PC-3 (cell line): ENCODE measurements at regions not wholly inside any gene's neighbourhood (a gene's known extent, or its start where the extent isn't known, plus 50 kb on each side); places are given as distances from the start of the nearest gene placed in this dataset.

ENCODE experiments used
- ATAC-seq: fragments of 200-7000 bp; cut with Tn5 transposase; 2 replicates; pipeline ENCODE4 v1.9.1; 2020; ENCODE audit warnings: mild to moderate bottlenecking, moderate library complexity
- BruUV-seq: library from RNA; stranded (reverse); fragments of 400-500 nt; replicated peaks from 2 replicates; lab custom pipeline; 2021; lab: Mats Ljungman, UMichigan
- CTCF ChIA-PET: fragments of 300-600 bp; sonication (Branson Sonifier 250); formaldehyde crosslinking; loops from one replicate; lab custom pipeline; 2022; ENCODE audit warnings: antibody characterized with exemption; lab: Charles Lee
- POLR2A ChIA-PET: fragments of 300-600 bp; sonication (Branson Sonifier 250); formaldehyde crosslinking; loops from one replicate; lab custom pipeline; 2022; ENCODE audit warnings: antibody characterized with exemption; ENCODE audit not compliant: unreplicated experiment; lab: Charles Lee
- DNase-seq: peaks from one replicate; pipeline ENCODE4 v3.0.0-alpha.2; 2015
- H2AFZ ChIP-seq: fragments of 300-600 bp; sonication (generic); 2 replicates; pipeline ENCODE4 v1.6.0; 2016; ENCODE audit warnings: antibody characterized with exemption, low read length
- H3F3A ChIP-seq: fragments of 300-600 bp; sonication (generic); one replicate; pipeline ENCODE4 v1.6.0; 2017; ENCODE audit warnings: antibody characterized with exemption, low read length, control low read depth, mild to moderate bottlenecking; ENCODE audit not compliant: unreplicated experiment
- H3K27ac ChIP-seq: fragments of 300-600 bp; sonication (generic); 2 replicates; pipeline ENCODE4 v1.5.1; 2016; ENCODE audit warnings: mild to moderate bottlenecking, low read length
- H3K27me3 ChIP-seq: fragments of 300-600 bp; sonication (generic); 2 replicates; pipeline ENCODE4 v1.6.1; 2016; ENCODE audit warnings: low read length, mixed read lengths
- H3K36me3 ChIP-seq: fragments of 300-600 bp; sonication (generic); 2 replicates; pipeline ENCODE4 v1.6.1; 2016; ENCODE audit warnings: low read depth, mixed run types, low read length, mixed read lengths
- H3K4me1 ChIP-seq: fragments of 300-600 bp; sonication (generic); 2 replicates; pipeline ENCODE4 v1.5.1; 2016; ENCODE audit warnings: low read length; ENCODE audit not compliant: insufficient read depth
- H3K4me2 ChIP-seq: fragments of 300-600 bp; sonication (generic); 2 replicates; pipeline ENCODE4 v1.6.0; 2016; ENCODE audit warnings: low read length
- H3K4me3 ChIP-seq: fragments of 300-600 bp; sonication (generic); 2 replicates; pipeline ENCODE4 v1.5.1; 2016; ENCODE audit warnings: mild to moderate bottlenecking, low read length, mixed read lengths
- H3K79me2 ChIP-seq: fragments of 300-600 bp; sonication (generic); 2 replicates; pipeline ENCODE4 v1.6.1; 2017; ENCODE audit warnings: low read length, mixed read lengths
- H3K9ac ChIP-seq: fragments of 300-600 bp; sonication (generic); 2 replicates; pipeline ENCODE4 v1.6.0; 2016; ENCODE audit warnings: mild to moderate bottlenecking, low read length
- H3K9me2 ChIP-seq: fragments of 300-600 bp; sonication (generic); replicated peaks from 2 replicates; pipeline ENCODE4 v1.6.1; 2016; ENCODE audit warnings: mixed run types, low read length, mixed read lengths
- H3K9me3 ChIP-seq: fragments of 300-600 bp; sonication (generic); 2 replicates; pipeline ENCODE4 v1.6.1; 2016; ENCODE audit warnings: low read length, mixed read lengths
- H4K20me1 ChIP-seq: fragments of 300-600 bp; sonication (generic); 2 replicates; pipeline ENCODE4 v1.6.1; 2016; ENCODE audit warnings: low read length, mixed read lengths
- EZH2 ChIP-seq: fragments of 300-600 bp; sonication (generic); IDR thresholded peaks from one replicate; pipeline ENCODE4 v1.6.1; 2017; ENCODE audit warnings: antibody characterized with exemption, mild to moderate bottlenecking, low read length; ENCODE audit not compliant: unreplicated experiment
- EZH2phosphoT487 ChIP-seq: fragments of 300-600 bp; sonication (generic); IDR thresholded peaks from 2 replicates; pipeline ENCODE4 v1.6.1; 2018; ENCODE audit warnings: mild to moderate bottlenecking, antibody characterized with exemption, low read length, borderline replicate concordance
- intact Hi-C: fragments of 100-400 bp; cut with micrococcal nuclease; formaldehyde crosslinking; loops from 2 replicates; pipeline ENCODE4 v1.9.0; 2023
- TF ChIP-seq, protein P1 (sequence below): fragments of 300-600 bp; sonication (generic); conservative IDR thresholded peaks from 2 replicates; pipeline ENCODE4 v1.5.1; 2017; ENCODE audit warnings: antibody characterized with exemption, low read depth, mild to moderate bottlenecking, low read length

GRCh38 chr3:1515882-1516281 lies 423.1 kb downstream of the CNTN6 start:
- Histone ChIP-seq H3K9me2 (no peaks in the 10 kb centered on the region), H3K27ac (no peak overlapping the region), H3K79me2 (no peaks in the 10 kb centered on the region), H3K9ac (no peak overlapping the region), H3F3A (no peaks in the 10 kb centered on the region), H3K4me3 (no peak overlapping the region), H3K36me3 (no peaks in the 10 kb centered on the region), H2AFZ (no peak overlapping the region), H3K9me3 (peaks cover 45% of the 10 kb centered on the region), H4K20me1 (no peaks in the 10 kb centered on the region), H3K4me1 (no peaks in the 10 kb centered on the region), H3K27me3 (no peaks in the 10 kb centered on the region), H3K4me2 (no peak overlapping the region)
- ChIA-PET POLR2A (no interaction called here), CTCF (no interaction called here)
- TF ChIP-seq, protein P1, sequence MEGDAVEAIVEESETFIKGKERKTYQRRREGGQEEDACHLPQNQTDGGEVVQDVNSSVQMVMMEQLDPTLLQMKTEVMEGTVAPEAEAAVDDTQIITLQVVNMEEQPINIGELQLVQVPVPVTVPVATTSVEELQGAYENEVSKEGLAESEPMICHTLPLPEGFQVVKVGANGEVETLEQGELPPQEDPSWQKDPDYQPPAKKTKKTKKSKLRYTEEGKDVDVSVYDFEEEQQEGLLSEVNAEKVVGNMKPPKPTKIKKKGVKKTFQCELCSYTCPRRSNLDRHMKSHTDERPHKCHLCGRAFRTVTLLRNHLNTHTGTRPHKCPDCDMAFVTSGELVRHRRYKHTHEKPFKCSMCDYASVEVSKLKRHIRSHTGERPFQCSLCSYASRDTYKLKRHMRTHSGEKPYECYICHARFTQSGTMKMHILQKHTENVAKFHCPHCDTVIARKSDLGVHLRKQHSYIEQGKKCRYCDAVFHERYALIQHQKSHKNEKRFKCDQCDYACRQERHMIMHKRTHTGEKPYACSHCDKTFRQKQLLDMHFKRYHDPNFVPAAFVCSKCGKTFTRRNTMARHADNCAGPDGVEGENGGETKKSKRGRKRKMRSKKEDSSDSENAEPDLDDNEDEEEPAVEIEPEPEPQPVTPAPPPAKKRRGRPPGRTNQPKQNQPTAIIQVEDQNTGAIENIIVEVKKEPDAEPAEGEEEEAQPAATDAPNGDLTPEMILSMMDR, result no peak
- TF ChIP-seq EZH2 (no peak), EZH2phosphoT487 (no peak)
- ATAC-seq (no peak), DNase-seq (no peak)
- intact Hi-C loops, result no loop called here
- no TSS peak for BruUV-seq

- BruUV-seq, result no TSS peak
- H2AFZ ChIP-seq, result no peak overlapping the region
- H3K4me2 ChIP-seq, result no peak overlapping the region
- peaks cover 14% of the 10 kb centered on the region; the same call in 1 of the 2 replicates for H3K9me3 ChIP-seq
- H3K4me1 ChIP-seq, result no peaks in the 10 kb centered on the region
- intact Hi-C loops, result no loop called here
- CTCF ChIA-PET, result no interaction called here
- H3K27ac ChIP-seq, result no peak overlapping the region
- H3K27me3 ChIP-seq, result no peaks in the 10 kb centered on the region
- H3K9ac ChIP-seq, result no peak overlapping the region
- POLR2A ChIA-PET, result no interaction called here
- H3F3A ChIP-seq, result no peaks in the 10 kb centered on the region
- DNase-seq (no peak), ATAC-seq (no peak)
- TF ChIP-seq, protein P1, result no peak
- TF ChIP-seq EZH2, result no peak
- no peak for TF ChIP-seq EZH2phosphoT487
- H3K36me3 ChIP-seq, result no peaks in the 10 kb centered on the region
- no peaks in the 10 kb centered on the region for H4K20me1 ChIP-seq
- H3K79me2 ChIP-seq, result no peaks in the 10 kb centered on the region
- no peaks in the 10 kb centered on the region for H3K9me2 ChIP-seq
- H3K4me3 ChIP-seq, result no peak overlapping the region
Measured at GRCh38 chr3:1527786-1528185, 435.0 kb downstream of the CNTN6 start.

- H3K9me2 ChIP-seq, result no peaks in the 10 kb centered on the region
- ATAC-seq, result no peak
- TF ChIP-seq EZH2 (no peak), EZH2phosphoT487 (no peak)
- TF ChIP-seq, protein P1, result no peak
- H3F3A ChIP-seq, result no peaks in the 10 kb centered on the region
- no peak overlapping the region for H3K9ac ChIP-seq
- no peaks in the 10 kb centered on the region for H3K79me2 ChIP-seq
- no peaks in the 10 kb centered on the region for H3K27me3 ChIP-seq
- H3K4me3 ChIP-seq, result no peak overlapping the region
- no peaks in the 10 kb centered on the region for H4K20me1 ChIP-seq
- H2AFZ ChIP-seq, result no peak overlapping the region
- no peaks in the 10 kb centered on the region for H3K4me1 ChIP-seq
- no peaks in the 10 kb centered on the region for H3K36me3 ChIP-seq
- H3K9me3 ChIP-seq, result peaks cover 9% of the 10 kb centered on the region; the same call in 1 of the 2 replicates
- H3K4me2 ChIP-seq, result no peak overlapping the region
- ChIA-PET CTCF (no interaction called here), POLR2A (no interaction called here)
- no TSS peak for BruUV-seq
- no peak for DNase-seq
- intact Hi-C loops, result no loop called here
- no peak overlapping the region for H3K27ac ChIP-seq
Measured at GRCh38 chr3:1528621-1529020, 435.8 kb downstream of the CNTN6 start.
